Stimulated activated CD8-positive, alpha-beta memory T cell treated with anti-CD3 and anti-CD28 coated beads, Interleukin-15, amount 100 ng/mL, for 48 hours (primary cell): ENCODE measurements at regions not wholly inside any gene's neighbourhood (a gene's known extent, or its start where the extent isn't known, plus 50 kb on each side); places are given as distances from the start of the nearest gene placed in this dataset.
A peak's percentile ranks its signal among the peaks of the same experiment; 100 is the strongest.

Experiments used
- DNase-seq, 2 donors: peaks; one replicate each; pipeline ENCODE4 v3.0.0-alpha.2; 2020; ENCODE audit warnings: low read depth in 2 of 2

DNA sequence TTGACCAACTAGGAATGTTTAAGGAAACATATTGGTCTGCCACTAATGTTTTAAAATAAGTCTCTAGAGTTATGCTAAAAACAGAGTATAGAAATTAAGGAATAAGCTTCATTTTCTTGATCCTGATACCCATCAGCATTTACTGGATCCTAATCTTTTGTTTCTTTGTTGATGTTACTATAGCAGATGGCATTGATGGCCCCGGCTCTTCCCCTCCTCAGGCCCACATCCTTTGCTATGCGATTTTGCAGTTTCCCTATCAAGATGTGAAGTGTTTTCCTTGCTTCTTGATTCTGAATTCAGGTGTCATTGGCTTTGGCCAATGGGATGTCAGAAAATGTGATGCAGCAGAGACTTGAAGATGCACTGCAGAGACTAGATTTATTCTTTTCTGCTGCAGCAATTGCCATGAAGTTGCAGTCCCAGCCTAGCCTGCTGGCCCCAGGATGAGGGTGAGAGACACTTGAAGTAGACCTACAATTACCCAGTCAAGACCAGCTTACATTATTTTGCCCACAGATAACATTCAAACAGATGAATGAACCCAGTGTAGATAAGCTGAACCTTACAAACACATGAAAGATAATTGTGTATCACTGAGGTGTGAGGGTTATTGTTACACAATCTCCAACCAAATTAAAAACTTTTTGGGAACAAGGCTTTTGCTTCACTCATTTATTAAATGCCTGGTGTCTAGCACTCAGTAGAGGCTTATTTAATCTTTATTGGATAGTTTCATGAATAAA is 115.2 kb upstream of the ITGA4 start:
- DNase-seq, result no peak

GRCh38 chr2:181348107-181348837 is 108.9 kb upstream of the ITGA4 start:
- DNase-seq, result no peak

DNA sequence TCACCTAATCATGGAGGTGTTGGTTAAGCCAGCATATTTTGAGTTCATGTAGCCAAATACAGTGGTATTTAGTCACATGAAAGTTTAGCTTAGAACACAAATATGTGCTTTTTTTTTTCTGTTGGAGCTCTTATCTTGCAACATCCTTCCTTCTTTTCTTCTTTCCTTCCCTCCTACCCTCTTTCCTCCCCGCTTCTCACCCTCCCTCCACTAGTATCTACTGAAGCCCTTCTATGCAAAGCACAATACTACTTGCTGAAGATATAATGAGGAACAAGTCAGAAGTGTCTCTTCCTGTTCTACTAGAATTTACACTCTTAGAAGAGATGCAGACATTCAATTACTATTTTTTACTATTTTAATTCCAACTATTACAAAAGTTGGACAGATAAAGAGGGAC is 105.0 kb upstream of the ITGA4 start:
- DNase-seq, result no peak

DNA sequence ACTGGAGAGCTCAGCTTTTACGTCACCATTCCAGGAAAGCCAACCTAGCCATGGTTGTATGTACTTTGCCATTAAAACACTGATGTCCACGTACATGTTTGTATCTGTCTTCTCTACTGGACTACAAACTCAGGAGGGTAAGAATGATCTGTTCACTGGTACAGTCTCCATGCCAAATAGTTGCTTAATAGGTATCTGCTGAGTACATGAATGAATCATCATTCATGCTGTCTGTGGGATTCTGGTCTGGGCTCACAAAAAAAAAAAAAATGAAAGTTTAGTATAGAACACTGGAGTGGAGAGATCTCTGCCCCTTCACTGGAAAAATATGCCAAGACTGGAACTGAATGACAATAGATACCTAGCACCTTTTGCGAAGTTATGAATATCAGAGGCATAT is 102.6 kb upstream of the ITGA4 start:
- no peak for DNase-seq

- DNase-seq, result no peak
These were observed 100.6 kb upstream of the ITGA4 start for GRCh38 chr2:181356526-181357130.

- peak in 1 of 2 donors; percentile 23 for DNase-seq
These were observed 99.2 kb upstream of the ITGA4 start for GRCh38 chr2:181357979-181358378.

DNA sequence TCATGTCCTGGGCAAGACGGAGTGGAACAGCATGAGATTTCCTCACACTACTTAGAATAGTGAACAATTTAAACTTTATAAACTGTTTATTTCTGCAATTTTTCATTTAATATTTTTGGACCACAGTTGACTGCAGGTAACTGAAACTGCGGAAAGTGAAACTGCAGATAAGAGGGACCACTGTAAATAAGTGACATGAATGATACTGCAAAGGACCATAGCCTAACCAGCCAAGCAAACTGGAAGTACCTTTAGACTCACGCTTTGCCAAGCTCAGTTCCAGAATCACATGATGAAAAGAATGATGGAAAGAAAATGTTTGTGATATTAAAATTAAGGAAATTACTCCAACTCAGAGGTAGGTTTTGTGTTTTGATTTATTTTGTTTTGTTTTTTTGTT is 94.6 kb upstream of the ITGA4 start:
- DNase-seq, result no peak

DNA sequence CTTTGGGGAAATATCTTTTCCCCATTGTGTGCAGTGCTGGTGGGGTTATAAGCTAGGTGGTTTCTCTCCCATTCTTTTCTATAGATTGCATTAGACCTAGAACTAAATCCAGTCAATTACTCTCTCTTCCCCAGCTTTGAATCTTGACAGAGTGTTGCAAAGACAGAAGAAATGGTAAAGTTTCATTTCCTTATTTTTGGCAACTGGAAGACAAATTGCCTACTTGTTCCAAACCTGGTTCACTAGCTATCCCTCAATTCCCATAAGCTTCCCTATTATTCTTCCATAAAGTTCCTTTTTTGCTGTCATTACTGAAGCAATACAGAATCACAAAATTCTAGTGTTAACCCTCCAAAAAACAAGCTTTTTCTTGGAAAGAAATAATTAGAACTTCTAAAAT is 94.0 kb upstream of the ITGA4 start:
- no peak for DNase-seq

- DNase-seq, result no peak
These were observed 92.6 kb upstream of the ITGA4 start for GRCh38 chr2:181364492-181365170.

GRCh38 chr2:181366675-181367175 is 90.5 kb upstream of the ITGA4 start:
- no peak for DNase-seq

GRCh38 chr2:181367411-181367810 is 89.8 kb upstream of the ITGA4 start:
- no peak for DNase-seq

DNA sequence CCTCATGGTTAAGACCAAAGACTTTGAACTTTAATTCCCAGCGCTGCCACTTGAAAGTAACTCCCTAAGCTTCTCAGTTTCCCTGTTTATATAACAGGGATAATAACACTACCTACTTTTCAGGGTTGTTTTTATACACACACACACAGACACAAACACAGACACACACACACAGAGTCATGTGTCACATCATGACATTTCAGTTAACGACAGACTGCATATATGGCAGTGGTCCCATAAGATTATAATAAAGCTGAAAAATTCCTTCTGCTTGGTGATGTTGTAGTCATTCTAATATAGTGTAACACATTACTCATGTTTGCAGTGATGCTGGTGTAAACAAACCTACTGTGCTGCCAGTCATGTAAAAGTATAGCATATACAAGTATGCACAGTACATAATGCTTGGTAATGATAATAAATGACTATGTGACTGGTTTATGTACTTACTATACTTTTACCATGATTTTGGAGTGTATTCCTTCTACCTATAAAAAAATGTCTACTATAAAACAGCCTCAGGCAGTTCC is 89.2 kb upstream of the ITGA4 start:
- DNase-seq, result no peak

DNA sequence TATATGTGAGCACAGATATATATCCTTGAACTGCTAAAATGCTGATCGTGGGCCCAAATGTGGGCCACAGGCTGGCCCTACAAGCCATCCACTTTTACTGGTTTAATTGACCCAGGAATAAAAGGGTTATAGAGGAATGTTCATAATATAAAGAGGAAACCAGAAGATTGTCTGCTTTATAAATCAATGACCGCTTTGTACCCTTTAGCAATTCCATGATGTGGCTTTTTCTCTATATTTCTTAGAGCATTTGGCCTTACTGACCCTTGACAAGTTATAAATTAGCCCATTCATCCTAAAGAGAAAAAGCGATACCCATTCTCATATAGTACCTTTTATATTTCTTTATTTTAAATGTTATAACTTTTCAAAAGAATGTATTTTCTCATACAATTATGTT is 87.1 kb upstream of the ITGA4 start:
- no peak for DNase-seq

GRCh38 chr2:181371195-181371594 is 86.0 kb upstream of the ITGA4 start:
- no peak for DNase-seq

GRCh38 chr2:181371782-181372645 is 85.2 kb upstream of the ITGA4 start:
- no peak for DNase-seq

- no peak for DNase-seq
These were observed 84.5 kb upstream of the ITGA4 start for GRCh38 chr2:181372646-181373040.

DNA sequence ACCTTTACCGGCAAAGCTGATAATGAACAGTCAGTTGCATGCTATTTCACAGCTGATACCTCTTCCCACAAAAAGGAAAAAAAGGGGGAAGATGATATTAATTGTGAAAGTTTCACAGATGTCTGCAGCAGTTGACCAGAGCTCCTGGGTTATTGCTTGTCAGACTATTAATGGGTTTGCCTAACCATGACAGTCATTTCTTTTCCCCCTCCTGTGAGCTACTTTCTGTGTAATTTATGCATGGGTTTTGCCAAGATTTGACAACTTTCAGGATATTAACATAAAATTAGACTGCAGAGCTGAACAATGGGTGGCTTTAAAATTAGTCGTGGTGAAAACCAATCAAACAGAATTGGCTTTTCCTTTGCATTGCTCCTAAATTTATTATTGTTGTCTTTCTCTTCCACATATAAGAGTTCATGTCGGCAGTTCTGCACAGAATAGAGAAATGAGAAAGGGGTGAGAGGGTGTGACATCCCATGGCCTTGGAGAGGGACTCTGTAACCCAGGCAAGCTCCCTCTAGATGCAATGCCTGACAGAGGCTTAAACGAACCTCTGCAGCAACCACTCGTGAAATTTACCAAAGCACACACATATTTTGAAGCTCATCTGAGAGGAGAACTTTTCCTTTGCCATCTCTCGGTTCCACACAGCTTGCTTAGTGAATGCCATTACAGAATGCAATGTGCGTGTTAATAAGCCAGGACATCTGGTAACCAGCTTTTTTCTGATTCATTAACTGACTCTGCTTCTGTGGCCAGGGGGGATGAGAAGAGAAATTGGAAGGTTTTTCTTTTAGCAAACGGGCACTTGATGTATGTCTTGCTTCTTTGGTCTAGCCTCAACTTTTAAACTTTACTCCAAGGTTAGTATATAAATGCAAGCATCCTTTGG is 82.2 kb upstream of the ITGA4 start:
- DNase-seq, result no peak

GRCh38 chr2:181376442-181376841 is 80.7 kb upstream of the ITGA4 start:
- DNase-seq, result no peak

DNA sequence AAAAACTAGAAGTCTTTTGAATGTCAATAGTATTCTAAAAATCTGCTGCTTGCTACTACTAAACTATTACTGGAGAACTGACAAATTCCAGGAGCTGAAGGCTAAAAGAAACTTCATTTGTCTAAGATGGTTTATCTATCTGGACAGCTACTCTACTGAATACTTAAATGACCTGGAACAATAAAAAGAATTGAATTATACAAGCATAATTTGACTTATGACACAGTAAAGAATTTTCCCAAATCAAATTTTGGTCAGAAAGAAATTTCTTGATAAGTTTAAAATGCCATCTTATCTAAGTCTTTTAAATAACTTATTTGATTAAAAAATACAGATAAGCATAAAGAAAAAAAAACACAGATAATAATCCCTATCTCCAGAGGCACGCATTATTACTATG is 80.2 kb upstream of the ITGA4 start:
- DNase-seq, result no peak

- DNase-seq, result no peak
These were observed 78.7 kb upstream of the ITGA4 start for GRCh38 chr2:181378491-181378890.
